NCI-H1417 (cell line): ENCODE measurements at regions not wholly inside any gene's neighbourhood (a gene's known extent, or its start where the extent isn't known, plus 50 kb on each side); places are given as distances from the start of the nearest gene placed in this dataset.
"Not testable (repeated sequence)": the region's sequence is repeated elsewhere in the genome, so short reads cannot be mapped to it uniquely, and the experiment has no call there.

Experiments used
- DNase-seq, 3 experiments: peaks; one replicate each; lab custom pipeline; 2025; lab: John Stamatoyannopoulos, UW

DNA sequence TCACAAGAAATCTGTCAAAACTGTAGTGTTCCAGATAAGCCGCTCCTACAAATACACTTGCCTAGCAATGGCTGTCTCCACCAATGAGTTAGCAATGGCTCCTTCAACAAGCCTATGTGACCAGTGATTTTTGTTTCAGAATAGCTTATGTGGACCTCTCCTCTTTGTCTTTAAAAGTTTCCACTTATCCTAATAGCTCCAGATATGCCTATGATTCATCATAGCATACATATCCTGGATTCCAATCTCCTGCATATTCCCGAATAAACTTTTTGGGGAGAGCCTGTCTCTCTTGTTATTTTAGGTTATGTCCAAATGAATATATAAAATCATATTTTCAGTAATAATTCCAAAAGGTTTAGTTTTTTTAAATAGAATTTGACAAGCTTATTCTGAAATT, 510.6 kb downstream of the ARL4A start:
- DNase-seq: no peak

DNA sequence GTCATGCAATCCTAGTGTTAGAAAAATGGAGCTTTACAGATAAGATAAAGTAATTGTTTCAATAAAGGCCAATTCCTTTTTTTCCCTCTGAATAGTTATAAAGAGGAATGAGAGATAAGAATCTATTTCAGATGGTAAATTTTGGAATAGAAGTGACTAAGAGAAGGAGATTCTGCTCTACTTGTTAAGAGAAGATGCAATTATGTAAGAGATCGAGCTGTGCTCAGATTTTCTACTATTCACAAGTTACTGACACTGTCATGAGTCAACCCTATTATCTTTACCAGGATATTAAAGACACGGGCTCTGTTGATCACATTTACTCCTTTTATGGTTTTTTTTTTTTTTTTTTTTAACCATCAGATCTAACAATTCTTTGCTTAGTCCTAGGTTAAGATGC, 511.3 kb downstream of the ARL4A start:
- DNase-seq: no peak

DNA sequence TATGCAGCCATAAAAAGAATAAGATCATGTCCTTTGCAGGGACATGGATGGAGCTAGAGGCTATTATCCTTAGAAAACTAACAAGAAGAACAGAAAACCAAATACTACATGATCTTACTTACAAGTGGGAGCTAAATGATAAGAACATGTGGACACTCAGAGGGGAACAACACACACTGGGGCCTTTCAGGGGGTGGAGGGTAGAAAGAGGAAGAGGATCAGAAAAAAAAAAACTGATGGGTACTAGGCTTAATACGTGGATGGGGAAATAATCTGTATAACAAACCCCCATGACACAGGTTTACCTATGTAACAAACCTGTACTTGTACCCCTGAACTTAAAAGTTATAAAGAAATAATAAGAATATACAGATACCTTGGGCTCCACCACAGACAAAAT, 514.2 kb downstream of the ARL4A start:
- DNase-seq: no peak

DNA sequence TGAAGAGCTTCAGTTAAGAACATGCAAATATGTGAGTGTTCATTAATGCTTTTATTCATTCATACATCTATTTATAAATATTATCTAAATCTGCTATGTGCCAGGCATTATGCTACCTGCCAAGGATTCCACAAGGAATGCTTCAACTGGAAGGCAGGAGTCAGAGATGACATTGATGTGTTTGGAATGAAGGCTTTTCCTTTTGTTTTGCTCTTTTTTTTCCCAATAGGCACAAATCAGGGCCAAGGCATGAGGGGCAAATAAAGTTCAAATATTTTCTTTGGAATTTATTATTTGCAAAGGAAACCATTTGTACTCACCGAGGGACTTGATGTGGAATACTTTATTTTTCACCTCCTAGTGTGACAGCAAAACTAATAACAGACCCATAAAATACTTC, 530.3 kb downstream of the ARL4A start:
- DNase-seq: no peak

DNA sequence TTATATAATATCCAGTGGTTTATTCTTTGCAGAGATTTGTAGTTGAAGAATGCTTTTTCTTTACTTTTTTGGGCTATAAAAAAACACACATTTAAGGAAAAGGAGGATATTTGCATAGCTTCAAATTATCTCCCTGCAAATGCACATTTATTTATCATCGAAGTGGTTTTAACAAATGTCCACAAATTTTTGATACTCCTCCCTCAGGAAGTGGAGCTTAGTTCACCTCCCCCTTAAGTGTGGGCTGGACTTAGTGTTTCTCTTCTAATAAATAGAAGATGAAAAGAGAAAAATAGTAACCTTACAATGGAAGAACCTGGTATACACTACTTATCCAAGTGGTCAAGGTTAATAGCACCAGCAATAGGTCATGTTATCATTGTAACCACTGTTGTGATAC, 537.6 kb downstream of the ARL4A start:
- DNase-seq: no peak

DNA sequence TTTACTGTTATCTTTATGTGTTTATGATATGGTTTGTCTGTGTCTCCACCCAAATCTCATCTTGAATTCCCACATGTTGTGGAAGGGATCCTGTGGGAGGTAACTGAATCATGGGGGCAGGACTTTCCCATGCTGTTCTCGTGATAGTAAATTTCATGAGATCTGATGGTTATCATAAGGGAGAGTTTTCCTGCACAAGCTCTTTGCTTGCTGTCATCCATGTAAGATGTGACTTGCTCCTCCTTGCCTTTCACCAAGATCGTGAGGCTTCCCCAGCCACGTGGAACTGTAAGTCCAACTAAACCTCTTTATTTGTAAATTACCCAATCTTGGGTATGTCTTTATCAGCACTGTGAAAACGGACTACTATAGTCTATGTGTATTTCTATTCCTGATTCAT, 539.0 kb downstream of the ARL4A start:
- DNase-seq: no peak

DNA sequence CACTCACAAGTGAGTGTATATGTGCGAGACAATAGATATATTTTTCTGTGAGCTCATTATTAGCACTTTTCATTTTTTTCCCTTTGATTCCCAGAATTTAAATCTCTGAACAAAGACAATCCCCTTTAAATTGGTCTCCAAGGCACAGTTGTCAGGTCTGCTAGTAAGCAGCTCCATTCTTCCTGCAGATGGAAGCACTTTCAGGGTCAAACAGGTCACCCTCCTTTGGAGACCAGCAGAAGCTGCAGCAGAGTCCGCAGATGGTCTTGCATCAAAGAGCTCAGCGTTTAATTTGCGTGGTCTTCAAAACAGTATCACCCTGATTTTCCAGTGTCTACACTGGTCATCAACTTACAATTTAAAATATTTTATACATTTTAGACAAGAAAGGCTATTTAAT, 543.8 kb downstream of the ARL4A start:
- peak in 1 of 3 experiments; percentile 25 for DNase-seq

DNA sequence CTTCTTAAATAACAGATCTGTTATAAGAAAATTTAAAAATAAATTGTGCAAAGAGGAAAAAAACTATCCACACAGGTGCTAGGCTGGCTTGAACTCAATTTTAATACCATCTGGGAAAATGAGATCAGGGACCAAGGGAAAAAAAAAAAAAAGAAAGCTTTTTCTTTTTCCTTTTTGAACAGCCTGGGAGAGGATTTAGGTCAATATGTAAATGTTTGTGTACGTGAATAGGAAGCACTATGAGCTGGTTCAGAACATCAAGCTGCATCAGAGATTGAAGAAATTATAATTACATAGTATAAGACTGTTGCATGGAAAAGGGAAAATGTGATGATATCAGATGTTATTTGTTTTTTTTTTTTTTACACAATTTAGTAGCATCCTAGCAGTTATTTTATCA, 548.0 kb downstream of the ARL4A start:
- no peak for DNase-seq

DNA sequence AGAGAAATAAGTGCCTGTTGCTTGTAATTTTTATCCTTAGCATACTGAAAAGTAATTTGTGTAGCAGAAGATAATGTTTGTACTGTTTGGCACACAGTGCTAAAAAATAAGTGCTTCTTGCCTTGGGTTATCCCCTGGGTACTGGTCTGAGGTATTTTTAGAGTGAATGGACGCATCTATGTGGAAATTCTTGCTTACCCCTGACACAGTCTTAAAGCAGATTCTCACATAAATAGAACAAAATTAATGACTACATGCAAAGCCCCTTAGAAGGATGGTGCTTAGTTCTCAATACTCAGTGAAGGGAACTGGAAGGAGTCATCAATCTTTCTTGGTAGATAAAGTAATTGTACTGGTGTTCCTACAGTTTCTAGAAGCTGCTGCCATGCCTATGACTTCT, 548.6 kb downstream of the ARL4A start:
- DNase-seq: no peak

DNA sequence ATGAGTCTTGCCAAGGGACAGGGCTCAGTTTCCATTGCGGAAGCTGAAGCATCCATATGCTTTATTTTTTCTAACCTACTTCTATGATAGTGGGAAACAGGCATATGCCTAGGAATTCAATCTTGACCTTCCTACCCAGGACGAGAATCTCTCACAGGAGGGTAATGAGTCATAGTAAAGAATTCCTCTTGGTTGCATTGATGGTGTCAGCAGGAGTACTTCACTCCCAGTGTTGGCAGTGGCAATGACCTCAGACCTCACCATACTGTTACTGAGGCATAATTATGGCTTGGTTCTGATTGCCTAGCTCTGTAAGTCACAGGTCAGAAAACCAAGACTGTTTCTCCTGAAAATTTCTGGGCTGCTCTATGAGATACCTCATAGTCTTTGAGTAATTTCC, 552.9 kb downstream of the ARL4A start:
- no peak for DNase-seq

DNA sequence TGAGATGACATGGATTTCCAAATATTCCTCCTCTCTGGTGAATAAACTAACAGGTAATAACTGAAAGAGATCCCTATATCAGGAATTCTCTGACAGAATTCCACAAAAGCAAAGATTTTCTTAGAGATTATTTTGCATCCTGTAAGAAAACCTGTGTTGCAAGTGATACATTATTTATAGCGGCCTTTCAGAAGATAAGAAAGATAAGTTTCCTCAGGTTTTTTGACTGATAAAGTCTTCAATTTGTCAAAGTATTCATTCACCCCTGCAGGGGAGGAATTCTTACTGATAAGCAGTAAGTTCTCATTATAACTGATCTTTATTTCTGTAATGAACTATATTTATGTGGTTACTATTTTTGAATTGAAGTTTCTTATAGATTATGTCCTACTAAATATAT, 554.0 kb downstream of the ARL4A start:
- no peak for DNase-seq

DNA sequence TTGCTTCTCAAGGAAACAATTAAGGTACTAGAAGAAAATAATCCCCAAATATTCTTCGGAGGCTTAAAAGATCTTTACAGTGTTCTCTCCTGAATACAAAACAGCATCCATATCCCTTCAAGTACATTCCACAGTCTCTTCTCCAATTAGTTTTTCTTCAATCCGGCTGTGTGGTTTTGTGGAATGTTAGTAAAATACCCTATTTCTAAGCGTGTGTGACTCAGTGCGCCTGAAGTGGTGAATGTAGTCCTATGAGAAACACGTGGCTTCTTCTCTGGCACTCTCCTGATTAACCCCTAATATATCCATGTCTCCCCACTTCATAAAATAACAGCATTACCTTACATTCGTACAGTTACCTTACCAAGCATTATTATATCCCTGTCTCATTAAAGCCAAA, 570.2 kb downstream of the ARL4A start:
- no peak for DNase-seq

DNA sequence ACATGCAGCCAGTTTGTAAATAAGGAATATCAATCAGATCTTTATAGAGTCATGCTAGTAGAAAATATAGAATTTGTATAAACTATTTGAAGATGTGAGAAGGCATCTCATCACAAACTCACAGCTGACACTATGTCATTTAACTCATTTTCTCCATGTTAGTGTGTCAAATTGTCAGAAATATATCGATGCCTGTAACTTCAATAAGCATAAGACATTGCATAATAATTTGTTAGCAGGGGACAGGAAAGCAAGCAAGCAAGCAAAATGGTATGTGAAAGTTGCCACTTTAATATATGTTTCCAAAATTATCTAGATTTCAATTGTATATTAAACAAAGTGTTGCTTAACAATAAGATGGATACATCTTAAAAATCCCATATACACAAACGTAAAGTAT, 571.0 kb downstream of the ARL4A start:
- DNase-seq: no peak

DNA sequence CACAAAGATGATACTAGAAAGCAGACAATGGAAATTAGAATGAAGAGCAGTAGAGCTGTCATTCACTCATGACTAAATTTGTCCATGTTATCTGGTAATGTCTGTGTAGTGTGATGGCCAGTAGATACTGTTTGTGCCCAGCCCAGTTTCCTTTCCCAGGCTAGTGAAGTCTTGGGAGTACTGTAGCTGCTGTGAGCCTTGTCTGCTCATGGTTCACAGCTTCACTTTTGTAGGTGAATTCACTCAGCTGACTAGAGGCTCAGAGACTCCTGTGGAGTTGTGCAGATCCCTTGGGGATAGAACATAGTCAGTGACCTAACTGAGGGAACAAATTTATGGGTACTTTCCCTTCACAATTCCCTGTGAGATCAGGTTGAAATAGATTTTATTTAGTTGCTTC, 572.5 kb downstream of the ARL4A start:
- DNase-seq: no peak

DNA sequence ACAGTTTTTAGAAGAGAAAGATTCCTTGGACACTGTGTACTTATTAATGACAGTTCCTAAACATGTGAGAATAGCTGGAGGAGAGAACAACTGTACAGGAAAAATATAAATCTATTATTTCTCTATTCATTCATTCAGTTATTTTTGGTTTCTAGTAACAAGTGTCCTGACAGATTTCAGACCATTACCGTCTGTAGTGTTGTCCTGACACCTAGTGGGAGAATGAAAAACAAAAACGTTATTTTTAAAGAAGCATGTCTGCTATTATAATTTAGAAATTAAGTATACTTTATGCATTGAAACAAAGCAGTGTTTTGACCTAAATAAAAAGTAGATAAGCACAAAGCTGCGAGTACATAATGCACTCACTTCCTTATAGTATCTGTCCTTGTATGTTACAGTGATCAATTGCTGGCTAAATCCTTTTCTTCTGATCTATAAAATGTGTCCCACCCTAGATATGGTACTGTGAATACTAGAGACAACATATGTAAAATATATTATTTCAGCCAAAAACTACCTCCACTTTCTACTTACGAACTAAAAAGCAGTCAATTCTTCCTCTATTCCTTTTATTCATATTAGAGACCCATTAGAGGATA, 575.6 kb downstream of the ARL4A start:
- DNase-seq: peak; percentile 10 to 76 (median 52)

DNA sequence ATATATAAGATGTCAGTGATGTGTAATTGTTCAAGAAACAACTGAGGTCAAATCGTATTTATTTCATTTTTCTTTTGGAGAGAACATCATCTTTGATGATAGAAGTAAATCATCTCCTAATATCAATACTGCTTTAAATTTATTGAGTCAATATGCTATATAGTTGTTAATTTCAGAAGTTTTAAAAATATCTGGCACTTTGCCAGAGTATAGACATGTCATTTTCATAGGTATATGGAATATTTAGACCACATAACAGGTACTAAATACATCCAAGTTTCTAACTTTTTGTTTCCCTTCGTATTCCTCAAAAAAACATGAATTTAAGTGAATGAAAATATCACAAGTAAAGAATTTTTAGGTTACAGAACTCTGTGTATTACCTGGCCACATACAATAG, 577.8 kb downstream of the ARL4A start:
- no peak for DNase-seq

DNA sequence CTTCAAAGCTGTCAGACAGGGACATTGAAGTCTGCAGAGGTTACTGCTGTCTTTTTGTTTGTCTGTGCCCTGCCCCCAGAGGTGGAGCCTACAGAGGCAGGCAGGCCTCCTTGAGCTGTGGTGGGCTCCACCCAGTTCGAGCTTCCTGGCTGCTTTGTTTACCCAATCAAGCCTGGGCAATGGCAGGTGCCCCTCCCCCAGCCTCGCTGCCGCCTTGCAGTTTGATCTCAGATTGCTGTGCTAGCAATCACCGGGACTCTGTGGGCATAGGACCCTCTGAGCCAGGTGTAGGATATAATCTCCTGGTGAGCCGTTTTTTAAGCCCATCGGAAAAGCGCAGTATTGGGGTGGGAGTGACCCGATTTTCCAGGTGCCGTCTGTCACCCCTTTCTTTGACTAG, 586.8 kb downstream of the ARL4A start:
- DNase-seq: not testable (repeated sequence)

DNA sequence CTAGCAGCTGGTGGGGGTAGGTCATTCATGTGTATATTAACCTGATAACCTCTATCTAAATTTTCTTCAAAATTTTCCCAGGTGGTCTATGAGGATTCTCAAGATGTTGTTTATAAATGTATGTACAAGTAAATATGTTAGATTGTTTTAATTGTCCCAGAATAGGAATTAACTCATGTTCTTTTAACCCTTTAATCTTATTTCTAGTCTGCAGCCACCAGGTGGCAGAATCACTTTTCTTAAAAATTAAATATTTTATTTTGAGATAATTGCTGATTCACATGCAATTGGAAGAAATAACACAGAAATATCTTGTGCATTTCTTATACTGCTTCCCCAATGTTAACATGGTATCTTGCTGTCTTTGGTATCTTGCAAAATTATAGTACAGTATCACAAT, 589.5 kb downstream of the ARL4A start:
- peak in 1 of 3 experiments; percentile 28 for DNase-seq

DNA sequence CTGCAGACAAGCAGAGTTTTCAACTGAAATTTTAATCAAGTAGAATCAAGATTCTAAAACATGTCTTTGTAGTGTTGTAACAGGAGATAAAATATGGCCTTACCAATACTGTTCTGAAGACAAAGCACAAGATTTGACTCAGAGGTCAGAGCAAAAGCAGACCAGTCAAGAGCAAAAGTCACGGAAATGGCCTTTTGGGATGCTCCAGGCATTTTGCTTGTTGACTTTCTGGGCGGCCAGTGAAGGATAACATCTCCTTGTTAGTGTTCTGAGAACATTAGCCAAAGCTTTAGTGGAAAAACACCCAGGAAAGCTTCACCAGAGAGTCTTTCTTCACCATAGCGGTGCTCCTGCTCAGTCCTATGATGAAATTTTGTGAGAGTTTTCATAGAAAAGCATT, 590.6 kb downstream of the ARL4A start:
- no peak for DNase-seq

DNA sequence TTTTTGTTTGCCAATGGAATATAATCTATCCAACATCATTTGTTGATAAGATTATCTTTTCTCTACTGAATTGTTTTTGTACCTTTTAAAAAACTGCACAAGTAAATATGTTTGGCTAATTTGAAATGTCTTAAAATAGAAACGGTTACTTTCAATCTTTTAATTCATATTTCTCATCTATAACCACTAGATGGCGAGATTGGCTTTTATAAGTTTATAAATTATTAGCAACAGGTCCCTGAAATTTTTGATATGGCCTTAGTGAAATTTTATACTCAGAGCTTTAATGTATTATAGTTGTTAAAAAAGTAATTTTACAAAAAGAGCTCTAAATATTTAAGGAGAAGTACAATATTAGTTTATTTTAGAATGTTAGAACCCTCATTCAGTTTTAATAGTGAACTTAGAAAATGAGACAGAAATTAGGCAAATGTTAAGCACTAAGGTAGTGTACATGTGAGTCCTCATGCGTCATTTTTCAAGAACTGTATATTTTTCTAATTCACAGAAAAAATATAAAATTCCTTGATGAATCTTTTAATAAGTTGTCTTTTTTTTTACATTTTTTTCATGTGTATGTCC, 592.5 kb downstream of the ARL4A start:
- DNase-seq: peak in 2 of 3 experiments; percentile 50 to 75

DNA sequence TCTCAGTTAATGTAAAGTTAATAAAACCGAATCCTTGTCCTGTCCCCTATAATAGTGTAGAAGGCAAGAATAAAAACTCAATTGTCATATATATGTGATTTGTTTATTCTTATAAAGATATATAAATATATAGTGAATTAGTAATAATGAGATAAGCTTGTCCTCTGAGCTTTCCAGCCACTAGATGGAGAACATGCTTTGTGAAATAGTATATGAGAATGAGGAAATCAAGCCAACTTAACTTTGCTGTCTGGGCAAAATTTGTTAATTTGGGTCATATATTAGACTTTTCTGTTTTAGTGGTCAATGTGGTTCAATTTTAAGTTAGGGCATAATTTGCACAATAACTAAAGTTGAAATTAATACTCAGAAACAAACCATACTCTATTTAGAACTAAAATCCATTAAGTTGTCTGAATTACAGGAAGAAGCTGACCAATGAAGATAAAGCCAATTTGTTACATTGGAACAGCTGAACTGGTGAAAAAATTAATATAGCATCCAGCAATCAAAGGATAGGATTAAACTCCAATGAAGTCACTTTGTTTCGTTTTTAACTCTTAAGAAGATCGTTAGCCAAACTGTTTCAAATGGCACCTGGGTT, 595.0 kb downstream of the ARL4A start:
- DNase-seq: peak in 2 of 3 experiments; percentile 6 to 68

DNA sequence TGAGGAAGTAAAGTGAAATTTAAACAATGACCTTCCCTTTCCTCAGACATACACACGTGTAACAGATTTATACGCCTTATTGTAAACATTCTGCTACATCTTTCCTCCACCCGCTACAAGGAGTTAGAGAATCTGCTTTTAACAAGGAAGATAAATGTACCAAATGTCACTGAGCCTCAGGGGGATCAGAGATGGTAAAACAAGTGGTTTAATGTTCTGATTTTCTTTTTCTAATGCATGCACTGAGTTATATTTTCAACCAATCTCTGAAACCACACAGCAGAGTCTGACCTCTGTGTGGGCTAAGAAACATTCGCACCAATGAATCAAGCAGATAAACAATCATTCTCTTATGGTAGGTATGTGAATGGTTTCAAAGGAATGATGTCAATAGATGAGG, 599.5 kb downstream of the ARL4A start:
- no peak for DNase-seq

DNA sequence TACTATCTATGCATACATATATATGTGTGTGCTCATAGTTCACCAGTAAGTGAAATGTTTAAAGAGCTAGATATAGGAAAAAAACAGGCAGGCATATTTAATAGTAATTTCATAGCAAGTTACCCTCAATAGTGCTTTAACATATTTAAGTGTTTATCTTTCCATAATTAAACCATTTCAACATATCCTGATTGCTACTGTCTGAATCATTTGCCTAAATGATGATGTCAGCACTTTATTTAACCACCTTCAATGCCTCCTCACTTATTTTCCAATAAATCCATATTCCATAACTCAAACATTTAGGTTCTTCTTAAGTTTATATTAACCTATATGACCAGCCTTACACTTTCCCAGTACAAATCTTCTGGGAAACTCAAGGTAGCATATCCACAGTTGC, 601.1 kb downstream of the ARL4A start:
- DNase-seq: no peak

DNA sequence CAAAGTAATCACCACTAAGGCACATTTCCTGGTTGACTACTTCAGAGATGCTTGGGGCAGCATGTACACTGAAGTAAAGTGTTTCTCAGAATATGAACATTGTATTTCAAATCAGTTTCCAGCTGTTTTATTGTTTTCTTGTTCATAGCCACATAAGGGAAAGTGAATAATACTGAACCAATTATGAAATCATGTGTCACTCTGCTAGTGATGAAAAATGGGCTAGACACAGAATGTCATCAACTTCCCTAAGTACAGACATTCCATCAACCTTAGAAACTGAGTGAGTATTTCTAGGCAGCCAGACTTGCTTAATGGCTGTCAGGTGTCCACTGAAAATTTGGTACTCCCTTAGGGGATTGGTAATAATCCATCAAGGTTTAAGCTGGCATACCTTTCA, 603.5 kb downstream of the ARL4A start:
- peak in 2 of 3 experiments; percentile 14 to 53 for DNase-seq
